ENCODE measurements at regions not wholly inside any gene's neighbourhood (a gene's known extent, or its start where the extent isn't known, plus 50 kb on each side); places are given as distances from the start of the nearest gene placed in this dataset.

GRCh38 chr2:35293261-35293660, 1062.3 kb upstream of the CRIM1 start:
- no peak for DNase-seq (ENCODE audit: insufficient read length)
- FAIRE-seq, result no peak
- TF ChIP-seq TAF1 (IDR thresholded peaks at IDR 0.05; ENCODE audit: borderline replicate concordance, low read depth, low read length) (no peak), POLR2AphosphoS5 (IDR thresholded peaks at IDR 0.05; ENCODE audit: low read depth, low read length) (no peak), POLR2A (IDR thresholded peaks at IDR 0.05; ENCODE audit: low read depth, low read length) (no peak)

GRCh38 chr2:35292199-35292598, 1063.4 kb upstream of the CRIM1 start:
- FAIRE-seq, result no peak
- DNase-seq (ENCODE audit: insufficient read length), result no peak
- TF ChIP-seq POLR2A (IDR thresholded peaks at IDR 0.05; ENCODE audit: low read depth, low read length), result no peak
- no peak for TF ChIP-seq POLR2AphosphoS5 (IDR thresholded peaks at IDR 0.05; ENCODE audit: low read depth, low read length)
- TF ChIP-seq TAF1 (IDR thresholded peaks at IDR 0.05; ENCODE audit: borderline replicate concordance, low read depth, low read length), result no peak

GRCh38 chr2:35281702-35282101, 1073.9 kb upstream of the CRIM1 start:
- TF ChIP-seq POLR2A (IDR thresholded peaks at IDR 0.05; ENCODE audit: low read depth, low read length) (no peak), TAF1 (IDR thresholded peaks at IDR 0.05; ENCODE audit: borderline replicate concordance, low read depth, low read length) (no peak), POLR2AphosphoS5 (IDR thresholded peaks at IDR 0.05; ENCODE audit: low read depth, low read length) (no peak)
- FAIRE-seq (no peak), DNase-seq (ENCODE audit: insufficient read length) (no peak)

- DNase-seq (ENCODE audit: insufficient read length) (no peak), FAIRE-seq (no peak)
- TF ChIP-seq TAF1 (IDR thresholded peaks at IDR 0.05; ENCODE audit: borderline replicate concordance, low read depth, low read length), result no peak
- TF ChIP-seq POLR2A (IDR thresholded peaks at IDR 0.05; ENCODE audit: low read depth, low read length), result no peak
- TF ChIP-seq POLR2AphosphoS5 (IDR thresholded peaks at IDR 0.05; ENCODE audit: low read depth, low read length), result no peak
Observed at GRCh38 chr2:35255826-35256225, 1099.8 kb upstream of the CRIM1 start.

GRCh38 chr2:35251156-35251555, 1104.4 kb upstream of the CRIM1 start:
- TF ChIP-seq POLR2AphosphoS5 (IDR thresholded peaks at IDR 0.05; ENCODE audit: low read depth, low read length) (no peak), POLR2A (IDR thresholded peaks at IDR 0.05; ENCODE audit: low read depth, low read length) (no peak), TAF1 (IDR thresholded peaks at IDR 0.05; ENCODE audit: borderline replicate concordance, low read depth, low read length) (no peak)
- DNase-seq (ENCODE audit: insufficient read length) (no peak), FAIRE-seq (no peak)

GRCh38 chr2:35246702-35247101, 1108.9 kb upstream of the CRIM1 start:
- TF ChIP-seq POLR2AphosphoS5 (IDR thresholded peaks at IDR 0.05; ENCODE audit: low read depth, low read length), result no peak
- no peak for TF ChIP-seq TAF1 (IDR thresholded peaks at IDR 0.05; ENCODE audit: borderline replicate concordance, low read depth, low read length)
- no peak for TF ChIP-seq POLR2A (IDR thresholded peaks at IDR 0.05; ENCODE audit: low read depth, low read length)
- FAIRE-seq, result no peak
- DNase-seq (ENCODE audit: insufficient read length), result no peak

GRCh38 chr2:35228584-35228983, 1127.0 kb upstream of the CRIM1 start:
- no peak for FAIRE-seq
- TF ChIP-seq POLR2A (IDR thresholded peaks at IDR 0.05; ENCODE audit: low read depth, low read length), result no peak
- TF ChIP-seq POLR2AphosphoS5 (IDR thresholded peaks at IDR 0.05; ENCODE audit: low read depth, low read length), result no peak
- no peak for TF ChIP-seq TAF1 (IDR thresholded peaks at IDR 0.05; ENCODE audit: borderline replicate concordance, low read depth, low read length)
- no peak for DNase-seq (ENCODE audit: insufficient read length)

- DNase-seq (ENCODE audit: insufficient read length), result no peak
- FAIRE-seq, result no peak
- TF ChIP-seq POLR2AphosphoS5 (IDR thresholded peaks at IDR 0.05; ENCODE audit: low read depth, low read length) (no peak), TAF1 (IDR thresholded peaks at IDR 0.05; ENCODE audit: borderline replicate concordance, low read depth, low read length) (no peak), POLR2A (IDR thresholded peaks at IDR 0.05; ENCODE audit: low read depth, low read length) (no peak)
Observed at GRCh38 chr2:35220461-35220860, 1135.1 kb upstream of the CRIM1 start.

- no peak for FAIRE-seq
- TF ChIP-seq POLR2AphosphoS5 (IDR thresholded peaks at IDR 0.05; ENCODE audit: low read depth, low read length) (no peak), TAF1 (IDR thresholded peaks at IDR 0.05; ENCODE audit: borderline replicate concordance, low read depth, low read length) (no peak), POLR2A (IDR thresholded peaks at IDR 0.05; ENCODE audit: low read depth, low read length) (no peak)
- no peak for DNase-seq (ENCODE audit: insufficient read length)
Observed at GRCh38 chr2:35204881-35205280, 1150.7 kb upstream of the CRIM1 start.

- DNase-seq (ENCODE audit: insufficient read length), result no peak
- FAIRE-seq, result no peak
- TF ChIP-seq TAF1 (IDR thresholded peaks at IDR 0.05; ENCODE audit: borderline replicate concordance, low read depth, low read length) (no peak), POLR2A (IDR thresholded peaks at IDR 0.05; ENCODE audit: low read depth, low read length) (no peak), POLR2AphosphoS5 (IDR thresholded peaks at IDR 0.05; ENCODE audit: low read depth, low read length) (no peak)
Observed at GRCh38 chr2:35204323-35204722, 1151.3 kb upstream of the CRIM1 start.

GRCh38 chr2:35199298-35199697, 1156.3 kb upstream of the CRIM1 start:
- TF ChIP-seq POLR2AphosphoS5 (IDR thresholded peaks at IDR 0.05; ENCODE audit: low read depth, low read length), result no peak
- TF ChIP-seq POLR2A (IDR thresholded peaks at IDR 0.05; ENCODE audit: low read depth, low read length), result no peak
- no peak for FAIRE-seq

GRCh38 chr2:35185861-35186412, 1169.6 kb upstream of the CRIM1 start:
- FAIRE-seq (no peak), DNase-seq (ENCODE audit: insufficient read length) (no peak)
- TF ChIP-seq POLR2AphosphoS5 (IDR thresholded peaks at IDR 0.05; ENCODE audit: low read depth, low read length), result no peak
- TF ChIP-seq TAF1 (IDR thresholded peaks at IDR 0.05; ENCODE audit: borderline replicate concordance, low read depth, low read length), result no peak
- no peak for TF ChIP-seq POLR2A (IDR thresholded peaks at IDR 0.05; ENCODE audit: low read depth, low read length)

More at GRCh38 chr2:35199298-35199697, 1156.3 kb upstream of the CRIM1 start:
- DNase-seq (ENCODE audit: insufficient read length), result no peak
